ENCODE measurements at regions not wholly inside any gene's neighbourhood (a gene's known extent, or its start where the extent isn't known, plus 50 kb on each side); places are given as distances from the start of the nearest gene placed in this dataset.

GRCh38 chr9:105143136-105143430 is 101.4 kb upstream of the SLC44A1 start:
- DNase-seq, result no peak

- no peak for DNase-seq
These were observed 100.4 kb upstream of the SLC44A1 start for GRCh38 chr9:105144076-105144475.

GRCh38 chr9:105144841-105145240 is 99.6 kb upstream of the SLC44A1 start:
- no peak for DNase-seq

- peak in 19 of 56 donors; percentile 5 to 50 (median 15) for DNase-seq
These were observed 97.8 kb upstream of the SLC44A1 start for GRCh38 chr9:105146677-105147076.

DNA sequence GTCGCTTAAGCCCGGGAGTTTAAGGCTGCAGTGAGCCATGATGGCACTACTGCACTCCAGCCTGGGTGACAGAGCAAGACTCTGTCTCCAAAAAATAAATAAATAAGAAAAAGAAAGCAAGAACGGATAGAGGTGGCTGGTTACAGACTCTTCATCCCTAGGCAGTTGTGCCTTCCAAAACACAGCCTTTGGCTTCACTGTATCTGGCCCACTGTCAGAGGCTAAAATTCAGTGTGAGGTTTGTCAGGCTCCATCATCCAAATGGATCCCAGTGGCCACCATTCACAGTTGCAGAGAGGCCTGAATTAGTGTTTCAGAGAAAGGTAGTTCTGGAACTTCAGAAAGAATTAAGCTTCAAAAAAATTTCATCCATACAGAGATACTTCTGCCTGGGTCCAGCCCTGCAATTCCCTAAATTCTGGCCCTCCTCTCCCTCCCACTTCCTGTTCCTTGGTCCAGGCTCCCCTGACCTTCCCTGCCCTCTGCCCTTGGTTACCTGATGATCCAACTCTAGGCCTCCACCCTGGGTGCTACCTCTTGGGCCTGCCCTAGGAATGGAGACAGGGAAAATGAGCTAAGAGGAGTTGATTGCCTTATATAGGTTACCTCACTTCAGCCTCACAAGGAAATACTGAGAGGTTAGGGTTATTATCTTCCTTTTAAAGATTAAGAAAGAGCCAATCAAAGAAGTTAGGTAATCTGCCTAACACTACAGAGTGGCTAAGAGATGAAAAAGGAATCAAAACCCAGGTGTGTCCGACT is 97.2 kb upstream of the SLC44A1 start:
- no peak for DNase-seq

DNA sequence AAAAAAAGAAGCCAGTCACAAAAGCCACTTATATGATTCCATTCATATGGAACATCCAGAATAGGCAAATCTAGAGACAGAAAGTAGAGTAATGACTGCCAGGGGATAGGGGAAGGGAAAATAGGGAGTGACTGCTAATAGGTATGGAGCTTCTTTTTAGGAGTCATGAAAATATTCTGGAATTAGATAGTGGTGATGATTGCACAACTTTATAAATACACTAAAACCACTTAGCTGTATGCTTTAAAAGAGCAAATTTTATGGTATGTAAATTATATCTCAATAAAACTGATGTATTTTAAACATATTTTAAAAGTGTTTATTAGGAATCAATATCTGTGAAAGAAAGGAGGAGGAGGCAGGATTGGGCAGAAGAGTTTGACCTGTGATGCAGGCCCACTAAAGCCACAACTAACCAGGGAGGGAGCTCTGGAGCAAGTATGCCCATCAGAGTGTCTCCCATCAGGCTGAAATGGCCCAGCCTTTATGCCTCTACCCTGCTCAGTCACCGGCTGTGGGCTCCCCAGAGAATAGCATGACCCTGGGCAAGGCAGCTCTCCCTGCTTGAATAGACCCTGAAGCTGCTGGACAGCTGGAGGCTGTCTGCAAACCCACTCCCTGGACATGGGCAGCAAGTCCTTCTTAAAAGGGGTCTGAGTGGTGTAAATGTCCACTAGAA is 96.0 kb upstream of the SLC44A1 start:
- DNase-seq, result peak in 1 of 56 donors; percentile 3

DNA sequence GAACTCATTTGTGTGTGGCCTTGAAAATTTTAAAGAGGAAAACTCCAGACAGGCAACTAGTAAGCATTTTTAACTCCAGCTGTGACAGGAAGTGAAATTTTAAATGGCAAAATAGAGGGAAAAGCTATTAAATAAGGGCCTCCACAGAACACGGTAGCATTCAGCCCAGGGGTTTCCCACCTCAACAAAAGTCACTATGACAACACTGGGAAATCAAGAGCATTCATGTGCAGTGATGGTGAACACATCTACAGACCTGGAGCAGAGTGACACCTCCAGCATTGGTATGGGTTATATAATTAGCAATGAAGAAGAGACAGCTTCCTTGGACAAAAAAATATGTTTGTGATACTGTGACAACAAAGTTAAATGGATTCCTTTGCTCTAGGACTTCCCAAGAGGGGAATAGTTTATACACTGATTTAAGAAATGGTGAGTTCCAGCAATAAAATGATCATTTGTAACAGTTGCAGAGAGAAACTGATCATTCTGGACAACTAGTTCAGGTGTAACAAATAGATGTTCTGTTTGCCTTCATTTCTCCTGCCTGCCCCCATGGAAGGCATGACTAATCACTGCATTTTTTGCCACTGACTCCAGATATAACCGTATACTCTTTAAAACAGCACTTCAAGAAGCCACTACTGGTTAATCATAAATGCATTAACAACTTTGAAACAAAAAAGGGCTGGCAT is 93.3 kb upstream of the SLC44A1 start:
- DNase-seq, result no peak

- DNase-seq, result no peak
These were observed 92.8 kb upstream of the SLC44A1 start for GRCh38 chr9:105151686-105151995.

GRCh38 chr9:105154723-105155191 is 89.7 kb upstream of the SLC44A1 start:
- peak in 1 of 56 donors; percentile 4 for DNase-seq

- peak in 49 of 56 donors; percentile 13 to 65 (median 45) for DNase-seq
These were observed 87.3 kb upstream of the SLC44A1 start for GRCh38 chr9:105157171-105157583.

DNA sequence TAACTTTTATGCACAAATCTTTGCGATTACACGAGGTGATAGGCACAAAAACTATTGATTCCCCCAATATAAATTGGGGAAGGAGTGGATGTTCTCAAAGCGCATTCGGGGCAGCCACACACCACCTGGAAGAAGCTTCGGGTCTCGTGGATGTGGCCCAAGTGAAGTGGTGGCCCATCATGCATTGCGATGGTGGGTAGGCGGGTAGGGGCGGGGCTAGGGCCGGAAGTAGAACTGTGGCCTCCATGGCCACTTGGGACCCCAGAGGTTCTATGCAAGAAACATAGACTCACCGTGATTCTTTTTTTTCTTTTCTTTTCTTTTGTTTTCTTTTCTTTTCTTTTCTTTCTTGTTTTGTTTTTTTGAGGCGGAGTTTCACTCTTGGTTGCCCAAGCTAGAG is 86.4 kb upstream of the SLC44A1 start:
- DNase-seq, result no peak

DNA sequence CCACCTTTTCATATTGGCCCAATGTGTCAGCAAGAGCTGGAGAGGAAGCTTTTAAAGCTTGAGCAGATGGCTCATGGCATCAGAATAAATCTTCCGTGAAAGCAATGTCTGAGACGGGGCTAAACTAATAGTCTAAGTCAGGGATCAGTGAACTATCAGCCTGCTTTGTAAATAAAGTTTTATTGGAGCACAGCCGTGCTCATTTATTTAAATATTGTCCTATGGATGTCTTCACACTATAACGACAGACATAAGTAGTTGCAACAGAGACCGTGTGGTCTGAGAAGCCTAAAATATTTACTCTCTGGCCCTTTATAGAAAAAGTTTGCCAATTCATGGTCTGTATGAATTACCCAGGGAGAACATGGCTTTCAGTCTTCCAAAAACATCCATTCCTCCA is 85.6 kb upstream of the SLC44A1 start:
- DNase-seq, result no peak

- DNase-seq, result no peak
These were observed 75.6 kb upstream of the SLC44A1 start for GRCh38 chr9:105168870-105169319.

GRCh38 chr9:105171076-105171475 is 73.4 kb upstream of the SLC44A1 start:
- DNase-seq, result no peak

- DNase-seq, result no peak
These were observed 72.9 kb upstream of the SLC44A1 start for GRCh38 chr9:105171589-105171988.

DNA sequence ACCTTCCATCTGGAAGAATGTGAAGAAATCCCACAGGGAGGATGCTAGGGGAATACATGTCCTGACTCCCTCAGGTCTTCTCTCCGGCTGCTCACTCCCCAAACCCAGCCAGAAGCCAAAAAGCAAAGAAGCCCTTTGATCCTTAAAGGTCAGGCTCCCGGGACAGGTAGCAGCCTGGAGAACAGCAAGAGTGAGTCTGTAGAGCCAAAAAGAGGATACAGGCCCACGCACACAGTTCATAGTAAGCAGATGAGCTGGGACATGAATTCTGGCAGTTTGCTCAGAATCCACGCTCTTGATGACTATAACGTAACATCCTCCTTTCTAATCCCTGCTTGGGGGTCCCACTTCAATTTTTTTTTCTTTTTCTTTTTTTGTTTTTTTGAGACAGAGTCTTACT is 72.0 kb upstream of the SLC44A1 start:
- no peak for DNase-seq

GRCh38 chr9:105173306-105173705 is 71.1 kb upstream of the SLC44A1 start:
- peak in 23 of 56 donors; percentile 11 to 63 (median 32) for DNase-seq

DNA sequence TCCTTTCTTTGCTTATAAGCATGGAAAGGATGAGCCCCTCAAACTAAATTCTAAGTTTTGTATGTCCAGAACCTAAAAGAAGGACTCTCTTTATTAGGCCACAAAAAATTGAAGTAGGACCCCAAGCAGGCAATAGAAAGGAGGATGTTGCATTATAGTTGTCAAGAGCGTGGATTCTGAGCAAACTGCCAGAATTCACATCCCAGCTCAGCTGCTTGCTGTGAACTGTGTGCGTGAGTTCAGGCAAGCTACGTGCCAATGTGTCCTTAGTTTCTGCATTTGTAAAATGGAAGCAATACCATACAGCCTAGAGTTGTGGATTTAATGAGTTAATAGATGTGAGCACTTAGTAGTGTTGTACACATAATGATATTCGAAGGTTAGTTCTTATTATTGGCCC is 70.6 kb upstream of the SLC44A1 start:
- DNase-seq, result peak in 2 of 56 donors; percentile 6 to 15

- DNase-seq, result no peak
These were observed 68.3 kb upstream of the SLC44A1 start for GRCh38 chr9:105176194-105176593.

DNA sequence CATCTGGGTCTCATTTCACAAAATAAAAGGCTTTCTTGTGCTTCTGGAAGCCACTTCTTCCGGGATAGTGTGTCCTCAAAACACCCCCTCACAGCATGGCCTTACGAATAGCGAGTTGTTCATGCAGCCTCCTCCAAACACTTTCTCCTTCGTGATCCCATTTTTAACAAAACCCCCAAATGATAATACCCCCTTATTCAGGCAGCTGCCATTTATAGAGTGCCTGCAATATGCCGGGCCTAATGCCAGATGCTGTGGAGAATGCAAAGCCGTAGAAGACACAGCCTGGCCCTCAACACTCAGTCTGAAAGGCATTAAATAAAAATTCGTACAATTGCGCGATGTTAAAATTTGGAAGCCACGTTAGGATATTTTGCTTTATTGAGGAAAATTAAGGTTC is 66.4 kb upstream of the SLC44A1 start:
- DNase-seq, result peak in 5 of 56 donors; percentile 6 to 19 (median 13)

- DNase-seq, result no peak
These were observed 56.7 kb upstream of the SLC44A1 start for GRCh38 chr9:105187781-105188180.

- DNase-seq, result no peak
These were observed 55.7 kb upstream of the SLC44A1 start for GRCh38 chr9:105188746-105189145.
